ENCODE measurements at regions not wholly inside any gene's neighbourhood (a gene's known extent, or its start where the extent isn't known, plus 50 kb on each side); places are given as distances from the start of the nearest gene placed in this dataset.

DNA sequence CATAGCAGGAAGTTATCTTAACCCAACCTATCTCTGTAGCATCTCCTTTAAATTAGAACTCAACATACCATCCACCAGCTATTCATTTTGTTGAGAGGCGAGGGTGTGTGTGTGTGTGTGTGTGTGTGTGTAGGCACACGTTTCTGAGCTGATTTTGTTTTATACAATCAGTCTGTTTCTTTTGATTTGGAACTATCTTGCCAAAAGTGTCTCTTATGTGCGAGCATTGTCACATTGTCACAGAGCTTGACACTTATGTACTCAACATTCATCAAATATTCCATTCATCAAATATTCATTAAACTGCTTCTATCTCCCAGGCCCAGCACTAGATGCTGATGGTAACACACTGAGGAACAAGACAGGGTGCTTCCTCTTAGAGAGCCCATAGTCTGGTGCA lies 180.4 kb downstream of the HAPSTR1 start:
- TF ChIP-seq, protein P1, sequence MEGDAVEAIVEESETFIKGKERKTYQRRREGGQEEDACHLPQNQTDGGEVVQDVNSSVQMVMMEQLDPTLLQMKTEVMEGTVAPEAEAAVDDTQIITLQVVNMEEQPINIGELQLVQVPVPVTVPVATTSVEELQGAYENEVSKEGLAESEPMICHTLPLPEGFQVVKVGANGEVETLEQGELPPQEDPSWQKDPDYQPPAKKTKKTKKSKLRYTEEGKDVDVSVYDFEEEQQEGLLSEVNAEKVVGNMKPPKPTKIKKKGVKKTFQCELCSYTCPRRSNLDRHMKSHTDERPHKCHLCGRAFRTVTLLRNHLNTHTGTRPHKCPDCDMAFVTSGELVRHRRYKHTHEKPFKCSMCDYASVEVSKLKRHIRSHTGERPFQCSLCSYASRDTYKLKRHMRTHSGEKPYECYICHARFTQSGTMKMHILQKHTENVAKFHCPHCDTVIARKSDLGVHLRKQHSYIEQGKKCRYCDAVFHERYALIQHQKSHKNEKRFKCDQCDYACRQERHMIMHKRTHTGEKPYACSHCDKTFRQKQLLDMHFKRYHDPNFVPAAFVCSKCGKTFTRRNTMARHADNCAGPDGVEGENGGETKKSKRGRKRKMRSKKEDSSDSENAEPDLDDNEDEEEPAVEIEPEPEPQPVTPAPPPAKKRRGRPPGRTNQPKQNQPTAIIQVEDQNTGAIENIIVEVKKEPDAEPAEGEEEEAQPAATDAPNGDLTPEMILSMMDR (conservative IDR thresholded peaks at IDR 0.05; ENCODE audit: low read depth, low read length), result no peak
- no peak for TF ChIP-seq EZH2 (IDR thresholded peaks at IDR 0.05; ENCODE audit: borderline replicate concordance, low read depth, low read length, poor library complexity, severe bottlenecking)
